HepG2 (cell line): ENCODE measurements at regions not wholly inside any gene's neighbourhood (a gene's known extent, or its start where the extent isn't known, plus 50 kb on each side); places are given as distances from the start of the nearest gene placed in this dataset.

ENCODE experiments used
- CC2D1A ChIP-seq: sonication (generic); formaldehyde crosslinking; IDR thresholded peaks from 2 replicates; pipeline ENCODE4 v1.8.1; 2023; ENCODE audit warnings: mild to moderate bottlenecking, missing genetic modification reagents
- CREB1 ChIP-seq, 2 experiments: fragments of 450-650 bp in 1 of 2; IDR thresholded peaks; 2 replicates each; pipeline ENCODE4 v1.6.1; 2016 to 2017; ENCODE audit warnings: control low read depth in 1 of 2, mild to moderate bottlenecking in 1 of 2, missing compliant biosample characterization in 1 of 2, missing genetic modification characterization in 1 of 2
- FOSL1 ChIP-seq: sonication (generic); formaldehyde crosslinking; IDR thresholded peaks from 2 replicates; pipeline ENCODE4 v1.9.0; 2021; ENCODE audit warnings: missing genetic modification reagents, borderline replicate concordance
- KAT2B ChIP-seq: fragments of 150-350 bp; IDR thresholded peaks from 2 replicates; pipeline ENCODE4 v1.6.1; 2014; ENCODE audit warnings: low read depth, low read length, borderline replicate concordance
- KAT7 ChIP-seq: IDR thresholded peaks from 2 replicates; pipeline ENCODE4 v1.6.1; 2018; ENCODE audit warnings: borderline replicate concordance, missing compliant biosample characterization
- NRL ChIP-seq: sonication (generic); formaldehyde crosslinking; IDR thresholded peaks from 2 replicates; pipeline ENCODE4 v1.5.0; 2020; ENCODE audit warnings: missing genetic modification reagents, mild to moderate bottlenecking, moderate library complexity, borderline replicate concordance
- POLR2G ChIP-seq: fragments of 200-400 bp; formaldehyde crosslinking; IDR thresholded peaks from 2 replicates; pipeline ENCODE4 v1.6.1; 2018; ENCODE audit warnings: mild to moderate bottlenecking, low read depth, low read length, moderate library complexity
- TBX2 ChIP-seq: sonication (generic); formaldehyde crosslinking; IDR thresholded peaks from 2 replicates; pipeline ENCODE4 v1.5.0; 2020; ENCODE audit warnings: missing genetic modification reagents, mild to moderate bottlenecking, borderline replicate concordance
- TCF7L2 ChIP-seq: IDR thresholded peaks from 2 replicates; pipeline ENCODE4 v1.6.1; 2011; ENCODE audit warnings: mild to moderate bottlenecking, low read depth, low read length, moderate library complexity
- XBP1 ChIP-seq: sonication (generic); formaldehyde crosslinking; IDR thresholded peaks from 2 replicates; pipeline ENCODE4 v1.5.0; 2020; ENCODE audit warnings: missing genetic modification reagents
- ZNF101 ChIP-seq: sonication (generic); formaldehyde crosslinking; IDR thresholded peaks from 2 replicates; pipeline ENCODE4 v1.4.0; 2020; ENCODE audit warnings: mild to moderate bottlenecking, low read depth, missing genetic modification reagents, borderline replicate concordance
- ZNF253 ChIP-seq: sonication (generic); formaldehyde crosslinking; IDR thresholded peaks from 2 replicates; pipeline ENCODE4 v1.8.0; 2022; ENCODE audit warnings: mild to moderate bottlenecking, missing genetic modification reagents, borderline replicate concordance
- ZNF367 ChIP-seq: sonication (generic); formaldehyde crosslinking; IDR thresholded peaks from 2 replicates; pipeline ENCODE4 v1.4.0; 2020; ENCODE audit warnings: missing genetic modification reagents, borderline replicate concordance
- ZNF761 ChIP-seq: sonication (generic); formaldehyde crosslinking; conservative IDR thresholded peaks from 2 replicates; pipeline ENCODE4 v1.4.0; 2020; ENCODE audit warnings: mild to moderate bottlenecking, missing genetic modification reagents
- ZNF766 ChIP-seq: sonication (generic); formaldehyde crosslinking; IDR thresholded peaks from 2 replicates; pipeline ENCODE4 v1.5.0; 2020; ENCODE audit warnings: missing genetic modification reagents, borderline replicate concordance
- ZNF839 ChIP-seq: sonication (generic); formaldehyde crosslinking; IDR thresholded peaks from 2 replicates; pipeline ENCODE4 v1.4.0; 2020; ENCODE audit warnings: missing genetic modification reagents, mild to moderate bottlenecking, borderline replicate concordance
- TF ChIP-seq, protein P1 (sequence below): sonication (generic); formaldehyde crosslinking; IDR thresholded peaks from 2 replicates; pipeline ENCODE4 v1.4.0; 2020; ENCODE audit warnings: mild to moderate bottlenecking, missing genetic modification reagents
- TF ChIP-seq, protein P2 (sequence below): sonication (generic); formaldehyde crosslinking; IDR thresholded peaks from 2 replicates; pipeline ENCODE4 v1.5.1; 2020; ENCODE audit warnings: missing genetic modification reagents, mild to moderate bottlenecking, borderline replicate concordance
- TF ChIP-seq, protein P3 (sequence below): IDR thresholded peaks from 2 replicates; pipeline ENCODE4 v1.6.1; 2016; ENCODE audit warnings: low read depth, borderline replicate concordance
- TF ChIP-seq, protein P4 (sequence below): sonication (generic); formaldehyde crosslinking; IDR thresholded peaks from 2 replicates; pipeline ENCODE4; 2020; ENCODE audit warnings: missing genetic modification reagents, mild to moderate bottlenecking, borderline replicate concordance

DNA sequence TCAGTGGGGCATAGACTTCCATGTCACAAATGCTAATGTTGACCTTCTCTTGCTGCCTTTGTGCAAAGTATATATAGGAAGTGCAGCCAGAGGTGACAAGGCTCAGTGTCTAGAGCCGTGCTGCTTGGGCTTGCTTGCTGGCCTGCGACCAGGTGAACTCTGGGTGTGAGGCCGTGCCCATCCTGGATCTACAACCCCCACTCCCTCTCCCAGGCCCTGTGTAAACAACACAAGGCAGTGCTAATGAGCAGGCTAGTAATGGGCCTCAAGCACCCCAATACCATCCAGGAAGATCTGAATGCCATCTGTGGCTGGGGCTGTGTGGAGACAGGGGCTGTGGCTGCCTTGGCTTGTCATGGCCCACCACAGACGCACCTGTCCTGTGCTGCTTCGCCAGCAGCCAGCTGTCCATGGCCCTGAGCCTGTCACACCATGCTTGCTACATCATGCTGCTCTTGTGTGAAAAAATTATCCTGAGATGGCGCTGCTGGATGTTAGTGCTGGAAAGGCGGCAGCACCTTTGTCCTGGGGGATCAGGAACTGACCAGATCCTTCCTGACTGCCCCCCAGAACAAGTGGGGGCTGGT is 107.6 kb upstream of the ZNF92 start (continued):
- TF ChIP-seq, protein P1, sequence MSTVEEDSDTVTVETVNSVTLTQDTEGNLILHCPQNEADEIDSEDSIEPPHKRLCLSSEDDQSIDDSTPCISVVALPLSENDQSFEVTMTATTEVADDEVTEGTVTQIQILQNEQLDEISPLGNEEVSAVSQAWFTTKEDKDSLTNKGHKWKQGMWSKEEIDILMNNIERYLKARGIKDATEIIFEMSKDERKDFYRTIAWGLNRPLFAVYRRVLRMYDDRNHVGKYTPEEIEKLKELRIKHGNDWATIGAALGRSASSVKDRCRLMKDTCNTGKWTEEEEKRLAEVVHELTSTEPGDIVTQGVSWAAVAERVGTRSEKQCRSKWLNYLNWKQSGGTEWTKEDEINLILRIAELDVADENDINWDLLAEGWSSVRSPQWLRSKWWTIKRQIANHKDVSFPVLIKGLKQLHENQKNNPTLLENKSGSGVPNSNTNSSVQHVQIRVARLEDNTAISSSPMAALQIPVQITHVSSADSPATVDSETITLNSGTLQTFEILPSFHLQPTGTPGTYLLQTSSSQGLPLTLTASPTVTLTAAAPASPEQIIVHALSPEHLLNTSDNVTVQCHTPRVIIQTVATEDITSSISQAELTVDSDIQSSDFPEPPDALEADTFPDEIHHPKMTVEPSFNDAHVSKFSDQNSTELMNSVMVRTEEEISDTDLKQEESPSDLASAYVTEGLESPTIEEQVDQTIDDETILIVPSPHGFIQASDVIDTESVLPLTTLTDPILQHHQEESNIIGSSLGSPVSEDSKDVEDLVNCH (CRISPR knock-in tag) = no peak
- TF ChIP-seq ZNF839 (CRISPR knock-in tag) (no peak), ZNF761 (no peak), ZNF367 (CRISPR knock-in tag) (no peak), ZNF101 (no peak), CC2D1A (CRISPR knock-in tag) (no peak), KAT7 (CRISPR knock-in tag) (no peak), POLR2G (no peak), KAT2B (no peak), NRL (CRISPR knock-in tag) (no peak), XBP1 (CRISPR knock-in tag) (no peak), TBX2 (CRISPR knock-in tag) (peak; percentile 52; the same call in 1 of the 2 replicates), TCF7L2 (no peak), CREB1 (IDR thresholded peaks at IDR 0.05) (no peak), CREB1 (CRISPR knock-in tag; IDR thresholded peaks at IDR 0.05) (no peak), FOSL1 (CRISPR knock-in tag) (no peak), ZNF766 (CRISPR knock-in tag) (no peak), ZNF253 (CRISPR knock-in tag) (no peak)
- TF ChIP-seq, protein P2, sequence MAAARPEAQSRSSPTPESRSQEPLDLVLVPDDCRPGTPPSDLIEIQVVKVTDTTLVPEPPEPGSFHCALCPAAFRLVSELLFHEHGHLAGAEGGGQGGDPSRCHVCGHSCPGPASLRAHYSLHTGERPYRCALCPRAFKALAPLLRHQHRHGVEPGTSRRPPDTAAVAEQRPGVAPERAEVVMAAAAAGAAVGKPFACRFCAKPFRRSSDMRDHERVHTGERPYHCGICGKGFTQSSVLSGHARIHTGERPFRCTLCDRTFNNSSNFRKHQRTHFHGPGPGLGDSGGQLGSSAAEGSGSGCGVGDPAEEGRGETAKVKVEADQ (CRISPR knock-in tag) = no peak
- TF ChIP-seq, protein P3, sequence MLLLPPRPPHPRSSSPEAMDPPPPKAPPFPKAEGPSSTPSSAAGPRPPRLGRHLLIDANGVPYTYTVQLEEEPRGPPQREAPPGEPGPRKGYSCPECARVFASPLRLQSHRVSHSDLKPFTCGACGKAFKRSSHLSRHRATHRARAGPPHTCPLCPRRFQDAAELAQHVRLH (CRISPR knock-in tag) = no peak
- TF ChIP-seq, protein P4, sequence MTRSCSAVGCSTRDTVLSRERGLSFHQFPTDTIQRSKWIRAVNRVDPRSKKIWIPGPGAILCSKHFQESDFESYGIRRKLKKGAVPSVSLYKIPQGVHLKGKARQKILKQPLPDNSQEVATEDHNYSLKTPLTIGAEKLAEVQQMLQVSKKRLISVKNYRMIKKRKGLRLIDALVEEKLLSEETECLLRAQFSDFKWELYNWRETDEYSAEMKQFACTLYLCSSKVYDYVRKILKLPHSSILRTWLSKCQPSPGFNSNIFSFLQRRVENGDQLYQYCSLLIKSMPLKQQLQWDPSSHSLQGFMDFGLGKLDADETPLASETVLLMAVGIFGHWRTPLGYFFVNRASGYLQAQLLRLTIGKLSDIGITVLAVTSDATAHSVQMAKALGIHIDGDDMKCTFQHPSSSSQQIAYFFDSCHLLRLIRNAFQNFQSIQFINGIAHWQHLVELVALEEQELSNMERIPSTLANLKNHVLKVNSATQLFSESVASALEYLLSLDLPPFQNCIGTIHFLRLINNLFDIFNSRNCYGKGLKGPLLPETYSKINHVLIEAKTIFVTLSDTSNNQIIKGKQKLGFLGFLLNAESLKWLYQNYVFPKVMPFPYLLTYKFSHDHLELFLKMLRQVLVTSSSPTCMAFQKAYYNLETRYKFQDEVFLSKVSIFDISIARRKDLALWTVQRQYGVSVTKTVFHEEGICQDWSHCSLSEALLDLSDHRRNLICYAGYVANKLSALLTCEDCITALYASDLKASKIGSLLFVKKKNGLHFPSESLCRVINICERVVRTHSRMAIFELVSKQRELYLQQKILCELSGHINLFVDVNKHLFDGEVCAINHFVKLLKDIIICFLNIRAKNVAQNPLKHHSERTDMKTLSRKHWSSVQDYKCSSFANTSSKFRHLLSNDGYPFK = no peak
